ENCODE measurements at regions not wholly inside any gene's neighbourhood (a gene's known extent, or its start where the extent isn't known, plus 50 kb on each side); places are given as distances from the start of the nearest gene placed in this dataset.
"Not testable (repeated sequence)": the region's sequence is repeated elsewhere in the genome, so short reads cannot be mapped to it uniquely, and the experiment has no call there.

- TF ChIP-seq CTCF (IDR thresholded peaks at IDR 0.05; ENCODE audit: low read depth, low read length, poor library complexity, severe bottlenecking); EZH2phosphoT487 (IDR thresholded peaks at IDR 0.05; ENCODE audit: borderline replicate concordance, low read length): not testable (repeated sequence)
Observed at GRCh38 chr1:30130566-30130965, 592.8 kb downstream of the MATN1 start.
